ENCODE measurements at regions not wholly inside any gene's neighbourhood (a gene's known extent, or its start where the extent isn't known, plus 50 kb on each side); places are given as distances from the start of the nearest gene placed in this dataset.

GRCh38 chr1:87408665-87409248, 80.1 kb downstream of the LMO4 start:
- TF ChIP-seq CTCF (IDR thresholded peaks at IDR 0.05; ENCODE audit: low read length) (no peak), EZH2 (IDR thresholded peaks at IDR 0.05; ENCODE audit: borderline replicate concordance, low read length) (no peak)

Measured in OCI-LY1 (cell line).